ENCODE measurements at regions not wholly inside any gene's neighbourhood (a gene's known extent, or its start where the extent isn't known, plus 50 kb on each side); places are given as distances from the start of the nearest gene placed in this dataset.

GRCh38 chr20:40583636-40584035 lies 105.4 kb downstream of the MAFB start (continued):
- TF ChIP-seq CHD7 (IDR thresholded peaks at IDR 0.05; ENCODE audit: insufficient replicate concordance, low read length) = no peak
- TF ChIP-seq RNF2 (IDR thresholded peaks at IDR 0.05; ENCODE audit: borderline replicate concordance, low read depth, low read length, missing control alignments, poor library complexity, severe bottlenecking) = no peak
- no peak for TF ChIP-seq CEBPB (IDR thresholded peaks at IDR 0.05; ENCODE audit: low read depth, low read length)
- no peak for TF ChIP-seq SIN3A (conservative IDR thresholded peaks at IDR 0.05 in 1 of 2, IDR thresholded peaks at IDR 0.05 in 1 of 2; ENCODE audit: low read depth in 1 of 2, low read length in 2 of 2)
- no peak for TF ChIP-seq GTF2F1 (IDR thresholded peaks at IDR 0.05; ENCODE audit: borderline replicate concordance, low read depth, low read length)
- no peak for TF ChIP-seq ZNF274 (IDR thresholded peaks at IDR 0.05; ENCODE audit: borderline replicate concordance, extremely low read depth, low read length)
- no peak for TF ChIP-seq NANOG (IDR thresholded peaks at IDR 0.05; ENCODE audit: insufficient read depth, low read depth, low read length, poor library complexity, severe bottlenecking)
- no peak for TF ChIP-seq JUN (IDR thresholded peaks at IDR 0.05; ENCODE audit: low read depth, low read length)
- TF ChIP-seq SIX5 (IDR thresholded peaks at IDR 0.05; ENCODE audit: low read depth, low read length) = no peak
- no peak for TF ChIP-seq NRF1 (IDR thresholded peaks at IDR 0.05; ENCODE audit: low read depth, low read length)
- TF ChIP-seq RFX5 (IDR thresholded peaks at IDR 0.05; ENCODE audit: borderline replicate concordance, low read depth, low read length) = no peak
